Caki2 (cell line): ENCODE measurements at regions not wholly inside any gene's neighbourhood (a gene's known extent, or its start where the extent isn't known, plus 50 kb on each side); places are given as distances from the start of the nearest gene placed in this dataset.

Experiments used
- DNase-seq: peaks from one replicate; pipeline ENCODE4 v3.0.0-alpha.2; 2015; ENCODE audit warnings: low read depth
- in situ Hi-C: cut with HindIII; loops from 2 replicates; pipeline ENCODE4 v1.10.0; 2016; ENCODE audit warnings: low sequenced_read_pairs, low pct_unique_long_range_greater_than_20kb, mixed read lengths

DNA sequence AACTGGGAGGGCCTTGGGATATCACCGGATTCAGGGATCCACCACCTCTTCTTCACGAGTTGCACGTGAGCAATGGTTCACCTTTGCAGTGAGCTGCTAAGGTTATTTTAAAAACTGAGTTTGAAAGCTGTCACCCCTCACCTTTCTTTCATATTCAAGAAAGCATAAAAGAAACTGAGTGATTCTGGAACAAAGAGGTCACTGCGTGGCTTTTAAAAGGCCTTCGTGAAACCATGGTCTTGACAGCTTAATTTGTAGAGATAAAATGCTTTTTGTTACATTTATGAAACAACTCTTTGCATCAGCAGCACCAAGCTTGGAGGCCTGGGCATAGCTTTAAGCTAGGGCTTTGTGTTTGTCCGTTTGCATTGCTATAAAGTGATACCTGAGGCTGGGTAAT is 101.4 kb upstream of the NECTIN1 start:
- DNase-seq: no peak
- in situ Hi-C loops: no loop called here

DNA sequence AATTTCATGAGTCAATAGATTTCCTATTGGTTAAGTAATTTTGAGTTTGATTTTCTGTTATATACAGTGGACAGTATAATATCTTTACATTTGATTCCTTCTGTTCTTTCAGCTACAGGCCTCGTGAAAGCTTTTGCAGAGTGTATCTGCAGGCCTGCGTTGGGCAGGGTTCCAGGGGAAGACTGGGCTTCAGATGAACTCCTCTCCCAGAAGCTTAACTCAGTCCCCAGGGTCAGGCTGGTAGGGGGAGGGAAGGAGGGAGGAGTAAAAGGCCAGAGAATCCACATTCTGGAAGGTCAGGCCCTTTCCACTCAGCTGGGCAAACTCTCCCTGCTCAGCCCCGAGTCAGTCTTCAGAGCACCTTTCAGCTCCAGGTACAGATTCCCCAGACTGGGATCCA is 100.4 kb upstream of the NECTIN1 start:
- DNase-seq: no peak
- in situ Hi-C loops: no loop called here

DNA sequence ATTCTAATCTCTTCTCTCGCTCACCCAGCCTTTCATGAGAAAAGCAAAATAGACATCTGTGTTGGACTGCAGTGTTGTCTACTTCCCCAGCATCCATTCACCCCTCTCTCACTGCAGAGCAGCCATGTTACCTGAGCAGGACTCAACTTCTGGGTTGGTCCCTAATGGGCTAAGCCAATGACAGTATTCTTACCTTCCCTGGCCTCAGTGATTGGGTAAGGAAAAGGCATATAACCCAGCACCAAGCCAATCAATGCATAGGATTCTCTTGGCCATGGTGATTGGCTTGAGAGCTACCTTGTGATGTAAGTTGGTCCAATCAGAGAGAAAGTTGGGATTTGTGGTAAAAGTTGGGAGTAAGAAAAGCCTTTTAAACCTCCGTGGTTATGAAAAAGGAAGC is 99.8 kb upstream of the NECTIN1 start:
- no peak for DNase-seq
- in situ Hi-C loops: no loop called here

DNA sequence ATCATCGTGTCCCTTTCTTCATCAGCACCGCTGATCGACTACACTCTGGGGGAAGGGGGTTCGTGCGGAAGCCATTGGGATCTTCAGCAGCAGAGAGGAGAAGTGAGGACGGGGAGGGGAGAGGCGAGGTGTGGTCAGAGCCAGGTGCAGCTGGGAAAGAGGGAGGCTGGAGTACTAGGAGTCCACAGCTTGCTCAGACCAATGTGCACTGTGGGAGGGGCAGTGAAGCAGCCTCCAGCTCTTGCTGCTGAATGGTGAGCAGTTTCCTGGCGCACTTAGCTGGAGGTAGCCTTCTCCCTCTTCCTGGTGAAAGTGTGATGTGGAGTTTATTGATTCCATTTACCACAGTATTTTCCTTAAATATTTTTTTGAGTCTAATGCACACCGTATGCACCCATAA is 99.0 kb upstream of the NECTIN1 start:
- no peak for DNase-seq
- in situ Hi-C loops: no loop called here

DNA sequence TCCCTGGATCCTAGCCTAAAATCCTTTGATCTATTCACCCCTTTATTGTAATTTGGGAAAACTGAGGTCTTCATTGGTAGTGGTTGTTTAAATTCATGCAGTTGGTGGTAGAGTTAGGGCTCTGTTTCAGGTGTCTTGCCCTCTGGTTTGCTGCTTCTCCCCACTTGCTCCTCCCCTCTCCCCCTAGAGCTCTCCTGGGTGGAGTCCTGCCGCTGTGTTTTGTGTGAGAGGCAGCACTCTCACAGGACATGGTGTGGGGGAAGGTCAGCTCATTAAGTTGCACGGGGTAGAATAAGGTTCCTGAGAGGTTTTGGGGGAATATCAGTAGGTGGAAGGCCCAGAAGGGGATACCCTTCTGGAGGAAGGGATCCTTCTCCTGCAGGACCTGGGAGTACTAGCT is 98.1 kb upstream of the NECTIN1 start:
- in situ Hi-C loops: no loop called here
- DNase-seq: no peak

DNA sequence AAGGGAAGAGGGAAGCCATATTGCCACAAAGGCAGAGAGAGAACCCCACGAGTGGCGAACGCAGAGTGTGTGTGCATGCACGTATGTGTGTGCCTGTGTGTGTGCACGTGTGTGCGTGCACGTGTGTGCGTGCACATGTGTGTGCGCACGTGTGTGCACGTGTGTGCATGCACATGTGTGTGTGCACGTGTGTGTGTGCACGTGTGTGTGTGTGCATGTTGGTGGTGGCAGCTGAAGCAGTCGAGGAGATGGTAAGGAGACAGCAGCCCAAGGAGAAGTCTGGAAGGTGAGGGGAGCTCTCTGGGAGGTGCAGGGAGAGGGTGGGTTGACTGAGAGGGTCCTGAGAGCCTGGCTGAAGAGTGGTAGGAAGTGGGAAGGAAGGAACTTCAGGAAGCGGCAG is 94.1 kb upstream of the NECTIN1 start:
- no peak for DNase-seq
- in situ Hi-C loops: no loop called here

DNA sequence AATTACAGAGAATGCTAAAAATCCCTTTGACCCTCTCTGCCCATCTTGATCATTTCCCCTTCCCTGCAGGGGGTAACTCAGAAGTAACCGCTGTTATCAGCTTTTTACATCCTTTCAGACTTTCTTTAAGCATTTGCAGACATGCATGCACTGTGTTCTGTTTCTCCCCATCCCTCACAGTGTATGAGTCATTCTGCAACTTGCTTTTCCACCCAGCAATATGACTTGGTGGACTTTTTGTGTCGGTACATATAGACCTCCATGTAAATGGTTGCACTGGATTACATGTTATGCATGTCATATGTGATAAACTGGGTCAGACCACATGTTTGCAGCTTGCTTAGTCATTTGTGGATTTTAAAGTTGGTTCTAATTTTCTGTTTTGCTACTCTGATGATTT is 87.7 kb upstream of the NECTIN1 start:
- in situ Hi-C loops: no loop called here
- no peak for DNase-seq

DNA sequence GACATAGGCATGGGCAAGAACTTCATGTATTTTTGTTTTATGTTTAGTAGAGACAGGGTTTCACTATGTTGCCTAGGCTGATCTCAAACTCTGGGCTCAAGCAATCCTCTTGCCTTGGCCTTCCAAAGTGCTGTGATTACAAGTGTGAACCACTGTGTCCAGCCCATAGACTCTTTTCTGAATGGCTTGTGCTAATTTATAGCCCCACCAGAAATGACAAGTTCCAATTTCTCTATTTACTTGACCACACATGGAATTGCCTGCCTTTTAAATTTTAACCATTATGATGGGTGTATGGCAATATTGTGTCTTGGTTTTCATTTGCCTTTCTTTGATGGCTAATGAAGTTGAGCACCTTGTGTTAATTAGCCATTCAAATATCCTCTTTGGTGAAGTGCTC is 85.8 kb upstream of the NECTIN1 start:
- no peak for DNase-seq
- in situ Hi-C loops: no loop called here

DNA sequence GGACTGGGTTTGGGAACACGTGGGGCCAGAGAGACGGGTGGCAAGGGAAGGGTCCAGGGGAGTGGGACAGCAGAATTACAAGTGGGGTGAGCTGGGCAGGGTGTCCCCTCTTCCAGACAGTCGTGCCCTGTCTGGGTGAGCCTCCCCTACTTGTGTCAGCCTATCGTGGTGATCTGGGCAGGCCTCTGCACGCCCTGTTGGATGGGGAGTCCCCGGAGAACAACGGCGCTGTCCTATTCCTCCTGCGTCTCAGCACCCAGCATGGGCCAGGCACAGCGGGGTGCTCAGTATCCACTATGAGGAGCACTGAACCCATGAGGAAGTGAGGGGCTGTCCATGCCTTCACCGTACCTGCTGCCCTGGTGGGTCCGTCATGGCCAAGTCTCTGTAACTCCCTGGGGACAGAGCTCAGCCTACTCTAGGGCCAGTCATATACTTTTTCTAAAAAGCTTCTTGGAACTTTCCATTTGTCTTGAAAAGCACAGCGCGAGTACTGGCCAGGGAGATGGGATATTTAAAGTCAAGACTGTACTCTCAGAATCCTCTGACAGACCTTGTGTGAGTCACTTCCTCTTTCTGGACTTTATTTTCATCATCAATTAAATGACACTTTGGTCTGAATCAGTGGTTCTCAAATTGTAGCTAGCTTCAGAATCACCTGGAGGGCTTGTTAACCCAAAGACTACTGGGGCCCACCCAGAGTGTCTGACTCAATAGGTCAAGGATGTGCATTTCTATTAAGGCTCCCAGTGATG is 81.7 kb upstream of the NECTIN1 start:
- in situ Hi-C loops: no loop called here
- DNase-seq: no peak

DNA sequence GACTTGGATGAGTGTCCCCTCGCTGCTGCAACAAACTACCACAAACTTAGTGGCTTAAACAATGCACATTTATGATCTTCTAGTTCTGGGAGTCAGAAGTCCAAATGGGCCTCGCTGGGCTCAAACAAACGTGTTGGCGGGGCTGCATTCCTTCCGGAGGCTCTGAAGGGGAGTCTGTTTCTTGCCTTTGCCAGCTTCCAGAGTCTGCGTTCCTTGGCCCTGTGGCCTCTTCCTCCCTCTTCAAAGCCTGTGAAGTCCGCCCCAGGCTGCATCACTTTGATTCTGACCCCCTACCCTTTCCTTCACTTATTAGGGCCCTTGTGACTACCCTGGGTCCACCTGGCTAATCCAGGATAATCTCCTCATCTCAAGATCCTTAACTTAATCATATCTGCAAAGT is 80.3 kb upstream of the NECTIN1 start:
- DNase-seq: no peak
- in situ Hi-C loops: no loop called here

DNA sequence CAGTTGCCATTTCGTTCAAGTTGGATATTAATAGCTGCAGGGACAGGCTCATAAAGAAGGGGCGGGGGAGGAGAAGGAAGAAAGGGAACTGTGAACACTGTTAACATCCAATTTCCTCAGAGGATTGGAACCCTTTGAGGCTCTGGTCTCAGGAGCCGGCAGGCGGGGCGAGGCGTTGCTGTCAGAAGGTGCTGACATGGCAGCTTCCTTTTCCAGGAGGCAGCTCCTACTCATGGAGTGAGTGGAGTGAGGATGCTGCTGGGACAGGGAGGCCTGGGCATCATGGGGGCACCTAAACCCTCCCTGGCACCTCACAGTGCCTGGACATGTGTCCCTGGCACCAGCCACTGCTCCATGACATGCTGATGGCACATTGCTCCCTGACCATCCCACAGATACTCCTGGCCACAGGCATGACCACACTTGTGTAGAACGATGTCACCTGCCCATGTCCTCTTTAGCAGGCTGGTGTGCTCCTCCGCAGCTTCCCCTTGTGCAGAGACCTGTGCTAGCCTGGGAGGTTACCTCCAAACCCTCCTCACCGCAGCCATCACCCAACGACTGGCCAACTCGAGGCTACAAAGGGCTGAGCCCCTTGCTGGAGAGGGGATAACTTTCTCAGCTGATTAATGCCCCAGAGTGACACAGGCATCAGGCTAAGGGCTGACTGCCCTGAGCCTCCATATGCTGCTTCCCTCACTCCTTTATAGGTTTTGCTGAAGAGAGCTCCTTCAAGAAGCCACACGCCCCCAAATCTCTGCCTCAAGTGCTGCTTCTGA is 79.6 kb upstream of the NECTIN1 start:
- DNase-seq: no peak
- in situ Hi-C loops: no loop called here

DNA sequence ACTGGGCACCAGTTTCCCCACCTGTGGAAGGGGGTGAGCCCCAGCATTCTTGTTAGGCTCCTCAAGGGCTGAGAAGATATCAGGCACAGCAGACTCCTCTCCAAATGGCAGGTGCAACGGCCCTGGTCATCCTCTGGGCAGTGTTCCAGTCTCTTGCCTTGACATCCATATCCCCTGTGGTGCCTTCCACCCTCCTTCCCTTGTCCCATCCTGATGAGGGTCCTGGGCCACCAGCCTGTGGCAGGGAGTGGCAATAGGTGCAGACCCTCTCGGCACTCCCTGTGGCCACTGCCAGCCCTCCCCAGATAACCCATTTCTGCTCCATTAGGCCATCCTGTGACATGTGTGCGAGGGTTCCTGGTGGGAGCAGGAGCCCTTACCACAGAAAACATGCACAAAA is 78.8 kb upstream of the NECTIN1 start:
- in situ Hi-C loops: no loop called here
- DNase-seq: no peak

DNA sequence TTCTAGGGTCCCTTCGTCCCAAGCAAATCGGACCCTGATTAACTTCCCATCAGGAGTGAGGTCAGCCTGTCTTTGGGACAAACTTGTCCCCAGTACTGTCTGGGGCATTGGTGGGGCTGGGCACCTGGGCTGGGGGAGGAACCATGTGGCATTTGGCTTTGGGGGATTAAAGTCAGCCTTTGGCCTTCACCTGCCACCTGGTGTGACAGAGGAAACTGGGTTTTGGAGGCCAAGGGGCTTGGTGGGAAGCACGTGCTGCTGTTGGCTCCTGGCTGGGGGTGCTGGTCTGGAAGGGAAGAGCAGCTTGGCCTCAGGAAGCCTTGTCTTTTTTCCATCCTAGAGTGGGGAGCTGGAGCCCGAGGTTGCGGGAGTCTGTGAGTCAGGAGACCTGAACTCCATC is 78.4 kb upstream of the NECTIN1 start:
- in situ Hi-C loops: no loop called here

DNA sequence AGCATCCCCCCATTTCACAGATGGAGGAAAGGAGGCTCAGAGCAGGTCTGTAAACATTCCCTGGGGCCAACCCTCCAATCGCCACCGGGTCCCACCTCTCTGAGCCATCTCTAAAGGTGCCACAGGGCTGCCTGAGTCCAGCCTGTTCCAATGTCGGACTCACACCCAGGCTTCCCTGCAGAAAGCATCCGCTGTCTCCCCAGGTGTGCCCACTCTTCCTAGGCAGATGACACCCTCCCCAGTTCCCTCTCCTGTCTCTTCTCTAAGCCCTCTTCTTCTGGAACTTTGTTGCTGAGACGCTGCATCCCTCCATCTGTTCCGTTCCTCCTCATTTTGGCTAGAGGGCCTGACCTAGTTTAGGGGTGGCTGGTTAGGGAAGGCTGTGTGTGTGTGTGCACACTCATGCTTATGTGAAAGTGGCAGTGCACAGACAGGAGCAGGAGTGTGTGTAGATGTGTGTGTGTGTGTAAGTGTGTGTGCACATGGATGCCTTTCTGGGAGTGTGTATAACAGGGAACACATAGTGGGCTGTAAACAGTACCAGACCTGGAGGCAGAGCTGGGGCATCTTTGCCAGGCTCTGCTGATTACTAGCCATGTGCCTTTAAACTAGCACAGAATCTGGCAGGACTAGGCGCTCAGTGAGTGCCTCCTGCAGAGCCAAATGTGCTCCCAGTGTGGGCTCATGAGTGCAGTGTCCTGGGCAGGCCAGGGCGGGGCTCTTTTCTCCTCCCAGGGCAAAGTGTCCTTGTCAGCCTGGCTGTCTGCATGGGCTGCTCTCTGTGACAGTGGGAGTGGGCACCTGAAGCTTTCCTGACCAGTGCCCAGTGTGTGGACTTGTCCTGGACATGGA is 77.3 kb upstream of the NECTIN1 start:
- in situ Hi-C loops: no loop called here
- DNase-seq: no peak

More for the DNA sequence above, 78.4 kb upstream of the NECTIN1 start:
- no peak for DNase-seq

DNA sequence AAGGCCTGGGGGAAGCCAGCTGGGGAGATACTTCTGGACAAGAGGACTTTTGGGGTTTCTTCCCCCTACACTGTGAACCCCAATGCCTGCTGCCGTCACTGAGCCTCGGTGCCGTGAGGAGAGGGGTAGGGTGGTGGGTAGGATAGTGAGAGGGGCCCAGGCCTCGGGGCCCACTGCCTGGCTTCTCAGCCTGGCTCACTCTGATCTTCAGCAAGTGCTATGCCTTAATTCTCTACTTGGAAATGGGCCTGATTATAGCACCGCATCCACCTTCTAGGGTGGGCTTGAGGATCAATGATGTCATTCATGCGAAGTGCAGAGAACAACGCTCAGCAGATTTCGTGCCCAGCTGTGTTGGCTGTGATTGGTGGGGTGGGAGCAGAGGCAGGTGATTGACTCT is 76.7 kb upstream of the NECTIN1 start:
- DNase-seq: no peak
- in situ Hi-C loops: no loop called here

DNA sequence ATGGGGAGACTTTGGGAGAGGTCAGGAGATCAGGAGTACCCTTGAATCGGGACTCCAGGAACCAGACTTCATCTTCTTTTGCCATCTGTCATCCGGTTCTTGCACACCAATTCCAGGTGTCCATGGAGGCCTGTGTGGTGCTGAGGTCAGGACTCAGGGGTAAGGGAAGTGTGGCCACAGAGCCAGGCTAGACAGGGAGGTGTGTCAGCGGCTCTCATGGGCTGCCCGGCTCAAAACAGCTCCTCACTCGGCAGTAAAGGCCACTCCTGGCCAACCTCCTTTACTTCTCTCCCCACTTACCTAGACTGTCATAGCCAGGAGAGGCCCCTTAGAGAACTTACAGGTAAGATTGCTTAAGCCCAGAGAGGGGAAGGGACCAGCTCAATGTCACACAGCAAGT is 75.7 kb upstream of the NECTIN1 start:
- in situ Hi-C loops: no loop called here

DNA sequence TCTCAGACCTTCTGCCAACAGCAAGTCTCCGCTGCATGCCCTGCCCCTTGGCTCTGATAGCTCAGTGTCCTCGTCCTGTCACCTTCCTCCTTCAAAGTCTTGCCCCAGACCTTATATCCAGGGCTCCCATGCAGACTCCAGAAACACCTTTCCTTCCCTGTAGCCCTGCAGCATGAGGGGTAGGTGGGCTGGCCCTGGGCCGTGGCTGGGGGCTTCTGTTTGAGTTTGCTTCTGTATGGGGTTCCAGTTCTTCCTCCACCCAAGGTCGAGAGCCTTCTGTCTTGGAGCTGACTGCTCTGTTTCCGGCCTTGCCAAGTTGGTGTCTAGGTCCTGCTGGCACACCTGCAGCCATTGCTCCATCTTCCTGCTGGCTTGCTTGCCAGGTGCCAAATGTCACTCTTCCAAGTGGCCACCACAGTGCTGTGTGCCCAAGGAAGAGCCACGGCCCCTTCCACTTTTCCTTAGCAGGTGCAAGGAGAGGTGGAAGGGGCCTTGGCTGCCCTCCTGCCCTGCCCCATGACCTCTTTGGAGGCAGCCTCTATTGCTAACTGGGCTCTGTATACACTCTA is 74.8 kb upstream of the NECTIN1 start:
- DNase-seq: no peak
- in situ Hi-C loops: no loop called here

More for the DNA sequence above, 75.7 kb upstream of the NECTIN1 start:
- no peak for DNase-seq

DNA sequence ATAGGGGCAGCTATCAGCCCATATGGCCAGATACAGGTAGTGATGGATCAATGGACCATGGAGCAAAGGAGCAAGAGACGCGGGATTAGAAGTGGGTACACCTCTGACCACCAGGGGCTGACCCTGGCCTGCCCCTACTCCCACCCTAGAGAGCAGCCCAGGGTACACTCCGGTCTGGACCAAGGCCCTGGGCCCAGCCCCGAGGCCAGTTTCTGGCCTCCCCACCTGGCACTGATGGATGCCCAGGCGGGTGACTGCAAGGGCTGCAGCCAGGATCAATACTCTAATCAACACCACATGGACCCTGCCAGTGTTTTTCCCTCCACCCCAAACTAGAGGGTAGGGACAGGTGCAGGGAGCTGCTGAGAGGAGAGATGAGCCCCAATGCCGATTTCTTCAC is 74.1 kb upstream of the NECTIN1 start:
- DNase-seq: no peak
- in situ Hi-C loops: no loop called here

DNA sequence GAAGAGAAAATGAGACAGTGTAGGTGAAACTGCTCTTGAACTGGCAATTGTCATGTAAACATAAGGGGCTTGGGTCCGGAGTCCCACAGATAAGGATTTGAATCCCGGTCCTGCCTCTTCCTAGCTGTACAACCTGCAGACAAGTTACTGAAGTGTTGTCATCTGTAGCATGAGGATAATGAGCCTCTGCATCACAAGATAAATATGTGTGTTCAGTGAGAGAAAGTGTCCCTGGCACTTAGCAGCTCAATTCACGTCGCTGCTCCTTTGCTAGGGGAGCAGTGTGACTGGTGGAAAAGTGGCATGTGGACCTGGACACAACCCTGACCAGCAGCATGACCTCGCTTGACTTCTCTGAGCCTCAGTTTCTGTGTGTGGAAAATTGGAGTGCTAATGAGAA is 73.7 kb upstream of the NECTIN1 start:
- in situ Hi-C loops: no loop called here
- no peak for DNase-seq
